ENCODE measurements at regions not wholly inside any gene's neighbourhood (a gene's known extent, or its start where the extent isn't known, plus 50 kb on each side); places are given as distances from the start of the nearest gene placed in this dataset.
A peak's percentile ranks its signal among the peaks of the same experiment; 100 is the strongest.

GRCh38 chr6:101296169-101296960 lies 97.1 kb upstream of the GRIK2 start:
- Histone ChIP-seq H3K9me3 (ENCODE audit: low read depth) (no peaks in the 10 kb centered on the region), H3K4me3 (no peak overlapping the region), H3K9me2 (ENCODE audit: insufficient read depth) (no peaks in the 10 kb centered on the region), H4K20me1 (ENCODE audit: insufficient read depth) (no peaks in the 10 kb centered on the region), H3K27ac (no peak overlapping the region), H2AFZ (no peak overlapping the region), H3K79me2 (ENCODE audit: insufficient read depth) (no peaks in the 10 kb centered on the region), H3K27me3 (replicated peaks; ENCODE audit: insufficient read depth) (no peaks in the 10 kb centered on the region), H3K9ac (no peak overlapping the region), H3K4me1 (ENCODE audit: insufficient read depth) (0 out of 2 replicates have a peak, but pooled peaks cover 4% of the 10 kb centered on the region), H3F3A (ENCODE audit: insufficient read depth) (no peaks in the 10 kb centered on the region), H3K36me3 (ENCODE audit: low read depth) (no peaks in the 10 kb centered on the region), H3K4me2 (ENCODE audit: unreplicated experiment) (no peak overlapping the region)
- TF ChIP-seq EZH2phosphoT487 (IDR thresholded peaks at IDR 0.05; ENCODE audit: insufficient read depth, low read depth) = no peak
- TF ChIP-seq EZH2 (IDR thresholded peaks at IDR 0.05; ENCODE audit: insufficient read depth, poor library complexity, severe bottlenecking) = no peak
- peak; percentile 75 for DNase-seq
- 1% methylated on average over 6 of the region's 6 CpGs for WGBS, 2 experiments (ENCODE audit: low coverage in 1 of 2, low lambda C conversion rate in 2 of 2, missing lambda C conversion rate in 2 of 2)
- in situ Hi-C loops (cut with MboI) = no loop called here

DNA sequence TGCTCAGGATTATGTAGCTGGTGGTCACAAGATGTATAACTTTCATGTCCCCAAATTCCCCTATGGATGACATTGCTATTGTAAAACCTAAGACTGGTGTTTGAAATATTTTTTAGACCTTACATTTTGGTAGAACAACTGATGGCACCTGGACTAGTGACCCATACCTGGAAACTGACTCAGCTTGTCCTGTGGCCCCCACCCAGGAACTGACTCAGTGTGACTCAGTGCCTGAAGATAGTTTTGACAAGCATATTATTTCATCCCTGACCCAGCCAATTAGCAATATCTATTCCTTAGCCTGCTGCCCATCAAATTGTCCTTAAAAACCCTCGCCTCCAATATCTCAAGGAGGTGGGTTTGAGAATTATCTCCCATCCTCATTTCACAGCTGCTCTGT lies 90.9 kb upstream of the GRIK2 start:
- TF ChIP-seq EZH2phosphoT487 (IDR thresholded peaks at IDR 0.05; ENCODE audit: insufficient read depth, low read depth) (no peak), EZH2 (IDR thresholded peaks at IDR 0.05; ENCODE audit: insufficient read depth, poor library complexity, severe bottlenecking) (no peak)
- H3K4me1 ChIP-seq (ENCODE audit: insufficient read depth) = no peaks in the 10 kb centered on the region
- H3K9me3 ChIP-seq (ENCODE audit: low read depth) = no peaks in the 10 kb centered on the region
- H2AFZ ChIP-seq = no peak overlapping the region
- no peak overlapping the region for H3K4me3 ChIP-seq
- no peaks in the 10 kb centered on the region for H3K9me2 ChIP-seq (ENCODE audit: insufficient read depth)
- no peaks in the 10 kb centered on the region for H3K36me3 ChIP-seq (ENCODE audit: low read depth)
- H3K4me2 ChIP-seq (ENCODE audit: unreplicated experiment) = no peak overlapping the region
- no peak for DNase-seq
- H4K20me1 ChIP-seq (ENCODE audit: insufficient read depth) = no peaks in the 10 kb centered on the region
- H3K27ac ChIP-seq = no peak overlapping the region
- WGBS, 2 experiments (ENCODE audit: low coverage in 1 of 2, low lambda C conversion rate in 2 of 2, missing lambda C conversion rate in 2 of 2) = 60 to 75% methylated on average over 1 of the region's 1 CpG
- H3F3A ChIP-seq (ENCODE audit: insufficient read depth) = no peaks in the 10 kb centered on the region
- no peaks in the 10 kb centered on the region for H3K79me2 ChIP-seq (ENCODE audit: insufficient read depth)
- H3K9ac ChIP-seq = no peak overlapping the region
- in situ Hi-C loops (cut with MboI) = no loop called here
- H3K27me3 ChIP-seq (replicated peaks; ENCODE audit: insufficient read depth) = no peaks in the 10 kb centered on the region

DNA sequence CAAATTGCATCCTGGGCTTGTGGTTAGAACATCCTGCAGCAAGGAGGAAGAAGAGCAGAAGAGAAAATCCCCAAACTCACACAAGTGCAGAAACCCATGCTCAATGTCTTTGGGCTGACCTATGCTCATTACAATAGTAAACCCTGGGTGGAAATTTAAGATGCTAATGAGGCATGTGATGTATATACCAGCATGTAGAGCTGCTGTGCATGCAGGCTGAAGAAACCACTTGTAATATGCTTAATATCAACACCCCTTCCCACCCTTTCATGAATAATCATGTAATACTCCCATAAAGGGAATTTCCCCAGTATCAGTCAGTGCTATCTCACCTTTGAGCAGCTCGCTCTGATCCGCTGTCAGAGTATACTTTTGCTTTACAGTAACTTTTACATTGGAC lies 90.0 kb upstream of the GRIK2 start:
- WGBS, 2 experiments (ENCODE audit: low coverage in 1 of 2, low lambda C conversion rate in 2 of 2, missing lambda C conversion rate in 2 of 2) = 35 to 40% methylated on average over 2 of the region's 2 CpGs
- Histone ChIP-seq H3K79me2 (ENCODE audit: insufficient read depth) (no peaks in the 10 kb centered on the region), H3K4me3 (no peak overlapping the region), H3K9me2 (ENCODE audit: insufficient read depth) (no peaks in the 10 kb centered on the region), H3F3A (ENCODE audit: insufficient read depth) (no peaks in the 10 kb centered on the region), H3K4me2 (ENCODE audit: unreplicated experiment) (no peak overlapping the region), H3K4me1 (ENCODE audit: insufficient read depth) (no peaks in the 10 kb centered on the region), H4K20me1 (ENCODE audit: insufficient read depth) (no peaks in the 10 kb centered on the region), H3K9me3 (ENCODE audit: low read depth) (no peaks in the 10 kb centered on the region), H2AFZ (no peak overlapping the region), H3K27me3 (replicated peaks; ENCODE audit: insufficient read depth) (no peaks in the 10 kb centered on the region), H3K9ac (no peak overlapping the region), H3K36me3 (ENCODE audit: low read depth) (no peaks in the 10 kb centered on the region), H3K27ac (no peak overlapping the region)
- no peak for DNase-seq
- in situ Hi-C loops (cut with MboI) = no loop called here
- TF ChIP-seq EZH2phosphoT487 (IDR thresholded peaks at IDR 0.05; ENCODE audit: insufficient read depth, low read depth) (no peak), EZH2 (IDR thresholded peaks at IDR 0.05; ENCODE audit: insufficient read depth, poor library complexity, severe bottlenecking) (no peak)

DNA sequence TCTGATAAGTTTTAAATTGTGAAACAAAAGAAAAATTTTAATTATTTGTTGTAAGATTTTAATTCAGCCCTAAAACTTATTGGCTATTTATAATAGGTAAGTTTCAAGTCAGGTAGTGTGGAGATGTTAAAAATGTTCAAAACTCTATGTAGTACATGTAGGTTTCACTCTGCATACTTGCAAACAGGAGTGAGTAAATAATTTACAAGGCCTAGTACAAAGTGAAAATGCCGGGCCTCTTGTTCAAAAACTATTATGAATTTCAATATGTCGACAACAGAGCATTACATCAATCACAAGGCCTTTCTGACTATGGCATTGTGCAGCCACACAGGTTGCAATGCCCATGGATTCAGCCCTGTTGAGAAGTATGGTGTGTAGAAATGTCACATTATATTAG lies 80.9 kb upstream of the GRIK2 start:
- no peak overlapping the region for H3K9ac ChIP-seq
- DNase-seq = no peak
- in situ Hi-C loops (cut with MboI) = no loop called here
- H3K9me2 ChIP-seq (ENCODE audit: insufficient read depth) = no peaks in the 10 kb centered on the region
- no peak overlapping the region for H3K4me3 ChIP-seq
- no peaks in the 10 kb centered on the region for H3F3A ChIP-seq (ENCODE audit: insufficient read depth)
- H3K4me2 ChIP-seq (ENCODE audit: unreplicated experiment) = no peak overlapping the region
- no peaks in the 10 kb centered on the region for H4K20me1 ChIP-seq (ENCODE audit: insufficient read depth)
- TF ChIP-seq EZH2 (IDR thresholded peaks at IDR 0.05; ENCODE audit: insufficient read depth, poor library complexity, severe bottlenecking) = no peak
- no peak for TF ChIP-seq EZH2phosphoT487 (IDR thresholded peaks at IDR 0.05; ENCODE audit: insufficient read depth, low read depth)
- no peaks in the 10 kb centered on the region for H3K36me3 ChIP-seq (ENCODE audit: low read depth)
- no peaks in the 10 kb centered on the region for H3K79me2 ChIP-seq (ENCODE audit: insufficient read depth)
- WGBS, 2 experiments (ENCODE audit: low coverage in 1 of 2, low lambda C conversion rate in 2 of 2, missing lambda C conversion rate in 2 of 2) = 41 to 55% methylated on average over 2 of the region's 2 CpGs
- H3K4me1 ChIP-seq (ENCODE audit: insufficient read depth) = no peaks in the 10 kb centered on the region
- no peaks in the 10 kb centered on the region for H3K9me3 ChIP-seq (ENCODE audit: low read depth)
- H2AFZ ChIP-seq = no peak overlapping the region
- H3K27me3 ChIP-seq (replicated peaks; ENCODE audit: insufficient read depth) = no peaks in the 10 kb centered on the region
- H3K27ac ChIP-seq = no peak overlapping the region

All from GM23248 (cell line).